Embryonic facial prominence (tissue), 1 donor: ENCODE measurements at regions not wholly inside any gene's neighbourhood (a gene's known extent, or its start where the extent isn't known, plus 50 kb on each side); places are given as distances from the start of the nearest gene placed in this dataset.

ENCODE experiments used
- DNase-seq: peaks from one replicate; pipeline ENCODE4 v3.0.0-alpha.2; 2016; ENCODE audit errors: extremely low spot score

- DNase-seq = no peak
Observed at GRCh38 chr20:16123623-16124022, 449.6 kb downstream of the KIF16B start.

GRCh38 chr20:16119909-16120308 is 453.3 kb downstream of the KIF16B start:
- DNase-seq = no peak

GRCh38 chr20:16115911-16116552 is 457.2 kb downstream of the KIF16B start:
- DNase-seq = no peak

GRCh38 chr20:16113736-16114135 is 459.5 kb downstream of the KIF16B start:
- no peak for DNase-seq

GRCh38 chr20:16111852-16112412 is 461.3 kb downstream of the KIF16B start:
- no peak for DNase-seq

GRCh38 chr20:16111172-16111832 is 461.9 kb downstream of the KIF16B start:
- DNase-seq = no peak

- no peak for DNase-seq
Observed at GRCh38 chr20:16107172-16107870, 465.9 kb downstream of the KIF16B start.

GRCh38 chr20:16106191-16106849 is 466.9 kb downstream of the KIF16B start:
- DNase-seq = no peak

- no peak for DNase-seq
Observed at GRCh38 chr20:16104783-16105182, 468.5 kb downstream of the KIF16B start.
